Naive thymus-derived CD8-positive, alpha-beta T cell (primary cell): ENCODE measurements at regions not wholly inside any gene's neighbourhood (a gene's known extent, or its start where the extent isn't known, plus 50 kb on each side); places are given as distances from the start of the nearest gene placed in this dataset.

Experiments
- ATAC-seq, 2 donors: fragments of 150-1000 bp; cut with Tn5 transposase in 1 of 2; sonication (Bioruptor Pico), chemical (Tn5 transposase) in 1 of 2; 1 replicate in 1 of 2; 2 replicates in 1 of 2; pipeline ENCODE4 v1.10.0; 2021; ENCODE audit warnings: mild to moderate bottlenecking in 2 of 2, moderate library complexity in 2 of 2
- POLR2A ChIA-PET: fragments of 350-600 bp; sonication (Branson Sonifier 250); formaldehyde crosslinking; loops from one replicate; lab custom pipeline; 2021; ENCODE audit warnings: antibody characterized with exemption; lab: Charles Lee
- DNase-seq, 10 donors: peaks; one replicate each; pipeline versions ENCODE4 v3.0.0 to v3.0.0-alpha.2; 2020 to 2022
- H3K27ac Mint-ChIP-seq, 10 donors: one replicate each; pipeline ENCODE4 v1.8.0; 2020 to 2022; ENCODE audit warnings: mild to moderate bottlenecking in 10 of 10, mixed read lengths in 10 of 10, moderate library complexity in 4 of 10, inconsistent platforms in 1 of 10
- H3K27me3 Mint-ChIP-seq, 5 donors: one replicate each; pipeline ENCODE4 v1.8.0; 2021 to 2022; ENCODE audit warnings: mixed read lengths in 5 of 5
- H3K36me3 Mint-ChIP-seq, 3 donors: one replicate each; pipeline ENCODE4 v1.8.0; 2020 to 2022; ENCODE audit warnings: mixed read lengths in 3 of 3, mild to moderate bottlenecking in 2 of 3, inconsistent platforms in 1 of 3
- H3K4me1 Mint-ChIP-seq, 4 donors: one replicate each; pipeline ENCODE4 v1.8.0; 2021 to 2022; ENCODE audit warnings: mixed read lengths in 4 of 4
- H3K4me3 Mint-ChIP-seq, 10 donors: one replicate each; pipeline ENCODE4 v1.8.0; 2020 to 2022; ENCODE audit warnings: mild to moderate bottlenecking in 10 of 10, mixed read lengths in 10 of 10, moderate library complexity in 6 of 10, inconsistent platforms in 1 of 10
- H3K9me3 Mint-ChIP-seq, 9 donors: one replicate each; pipeline ENCODE4 v1.8.0; 2020 to 2022; ENCODE audit warnings: mixed read lengths in 9 of 9, mild to moderate bottlenecking in 3 of 9, inconsistent platforms in 1 of 9, moderate library complexity in 1 of 9

- no peak overlapping the region for H3K4me3 Mint-ChIP-seq
- peaks cover 0 to 5% (median 0%) of the 10 kb centered on the region in 3 donors for H3K36me3 Mint-ChIP-seq
- peaks cover 0 to 2% (median under 1%) of the 10 kb centered on the region in 4 donors for H3K4me1 Mint-ChIP-seq
- peaks cover 0 to 4% (median 0%) of the 10 kb centered on the region in 5 donors for H3K27me3 Mint-ChIP-seq
- DNase-seq (no peak), ATAC-seq (no peak)
- H3K27ac Mint-ChIP-seq: no peak overlapping the region
- POLR2A ChIA-PET: no interaction called here
- no peaks in the 10 kb centered on the region for H3K9me3 Mint-ChIP-seq
Measured at GRCh38 chr1:229105822-229106525, 164.9 kb upstream of the RAB4A start.

DNA sequence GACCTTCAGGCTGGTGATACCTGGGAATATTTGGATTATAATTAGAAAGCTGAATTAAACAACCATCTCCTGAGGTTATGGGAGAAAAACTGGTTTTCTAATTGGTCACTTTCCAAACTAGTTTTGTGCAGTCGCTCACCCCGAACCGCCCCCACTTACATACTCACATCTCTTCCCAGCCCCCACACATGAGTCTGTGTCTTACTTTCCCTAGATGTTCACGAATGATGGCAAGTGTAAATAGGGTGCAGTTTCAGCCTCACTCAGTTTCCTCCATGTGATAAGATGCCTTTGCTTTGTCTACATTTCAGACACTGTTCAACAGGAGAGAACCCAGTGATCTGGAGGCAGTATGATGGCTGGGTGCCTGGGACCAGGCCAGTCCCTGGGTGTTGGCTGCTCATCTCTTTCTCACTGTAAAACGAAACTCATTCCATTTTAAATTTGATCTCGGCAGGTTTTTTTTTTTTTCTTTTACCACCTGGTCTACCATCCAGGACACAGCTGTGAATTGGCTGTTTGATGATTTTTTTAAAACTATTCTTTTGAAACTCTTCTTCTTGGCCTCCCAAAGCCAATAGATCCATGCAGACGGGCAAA, 164.3 kb upstream of the RAB4A start:
- H3K4me3 Mint-ChIP-seq: no peak overlapping the region
- H3K9me3 Mint-ChIP-seq: no peaks in the 10 kb centered on the region
- DNase-seq: no peak
- H3K36me3 Mint-ChIP-seq: peaks cover 0 to 5% (median 0%) of the 10 kb centered on the region in 3 donors
- no peak for ATAC-seq
- peak overlapping the region in 1 of 10 donors; percentile 11 for H3K27ac Mint-ChIP-seq
- H3K27me3 Mint-ChIP-seq: peaks cover 0 to 4% (median 0%) of the 10 kb centered on the region in 5 donors
- peaks cover 0 to 2% (median under 1%) of the 10 kb centered on the region in 4 donors for H3K4me1 Mint-ChIP-seq
- POLR2A ChIA-PET: no interaction called here

DNA sequence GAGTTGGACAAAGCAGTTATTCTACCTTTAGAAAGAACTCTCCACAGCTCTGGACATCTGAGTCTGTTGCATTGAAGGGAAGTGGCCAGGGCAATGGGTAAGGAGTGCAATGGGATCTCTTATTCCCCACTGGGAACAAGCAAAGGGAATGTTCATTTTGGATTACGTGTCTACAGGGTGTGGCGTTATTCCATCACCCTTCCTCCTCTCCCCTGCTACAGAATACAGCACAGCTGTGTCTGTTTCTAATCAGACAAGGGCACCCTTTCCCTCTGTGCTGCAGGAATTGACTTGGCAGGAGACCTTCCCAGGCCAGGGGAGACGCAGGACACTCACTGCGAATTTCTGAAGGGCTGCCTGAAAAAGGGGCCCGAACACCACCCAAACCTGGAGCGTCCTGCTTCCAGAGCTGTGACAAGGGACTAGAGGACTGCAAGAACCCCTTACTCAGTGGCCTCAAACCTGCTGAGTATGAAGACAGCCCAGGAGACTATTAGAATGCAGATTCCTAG, 163.6 kb upstream of the RAB4A start:
- peaks cover 0 to 4% (median 0%) of the 10 kb centered on the region in 5 donors for H3K27me3 Mint-ChIP-seq
- ATAC-seq (no peak), DNase-seq (no peak)
- H3K27ac Mint-ChIP-seq: no peak overlapping the region
- H3K9me3 Mint-ChIP-seq: no peaks in the 10 kb centered on the region
- H3K36me3 Mint-ChIP-seq: peaks cover 0 to 5% (median 0%) of the 10 kb centered on the region in 3 donors
- POLR2A ChIA-PET: no interaction called here
- no peak overlapping the region for H3K4me3 Mint-ChIP-seq
- peaks cover 0 to 2% (median under 1%) of the 10 kb centered on the region in 4 donors for H3K4me1 Mint-ChIP-seq

DNA sequence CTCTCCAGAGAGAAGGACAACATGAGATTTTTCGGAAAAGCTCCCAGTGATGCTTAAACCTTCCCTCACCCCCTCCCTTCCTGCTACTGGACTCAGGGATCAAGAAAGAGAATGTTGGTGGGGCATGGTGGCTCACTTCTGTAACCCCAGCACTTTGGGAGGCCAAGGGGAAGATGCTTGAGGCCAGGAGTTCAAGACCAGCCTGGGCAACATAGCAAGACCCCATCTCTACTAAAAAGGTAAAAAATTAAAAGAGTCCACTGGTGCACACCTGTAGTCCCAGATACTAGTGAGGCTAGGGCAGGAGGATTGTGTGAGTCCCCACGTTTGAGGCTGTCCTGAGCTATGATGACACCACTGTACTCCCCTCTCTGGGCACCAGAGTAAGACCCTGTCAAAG, 162.9 kb upstream of the RAB4A start:
- Mint-ChIP-seq H3K9me3 (no peaks in the 10 kb centered on the region), H3K4me1 (peaks cover 0 to 2% (median under 1%) of the 10 kb centered on the region in 4 donors), H3K27ac (peak overlapping the region in 3 of 10 donors; percentile 2 to 66 (median 18)), H3K4me3 (no peak overlapping the region), H3K36me3 (peaks cover 0 to 5% (median 0%) of the 10 kb centered on the region in 3 donors), H3K27me3 (peaks cover 0 to 4% (median 0%) of the 10 kb centered on the region in 5 donors)
- POLR2A ChIA-PET: no interaction called here
- DNase-seq (no peak), ATAC-seq (no peak)

- H3K36me3 Mint-ChIP-seq: no peaks in the 10 kb centered on the region
- POLR2A ChIA-PET: interaction anchor here (0.7 kb wide), 1 partner anchor 12 kb away, joined by 3 read pairs; no protein-coding TSS in a partner anchor
- peak overlapping the region in 1 of 10 donors; percentile 2 for H3K27ac Mint-ChIP-seq
- no peak overlapping the region for H3K4me3 Mint-ChIP-seq
- H3K4me1 Mint-ChIP-seq: peaks cover 0 to 5% (median 2%) of the 10 kb centered on the region in 4 donors
- no peak for ATAC-seq
- DNase-seq: no peak
- peaks cover 0 to 4% (median 0%) of the 10 kb centered on the region in 5 donors for H3K27me3 Mint-ChIP-seq
- H3K9me3 Mint-ChIP-seq: no peaks in the 10 kb centered on the region
Measured at GRCh38 chr1:229108598-229109201, 162.2 kb upstream of the RAB4A start.

- H3K36me3 Mint-ChIP-seq: no peaks in the 10 kb centered on the region
- DNase-seq (no peak), ATAC-seq (no peak)
- no peak overlapping the region for H3K27ac Mint-ChIP-seq
- H3K27me3 Mint-ChIP-seq: peaks cover 0 to 4% (median 0%) of the 10 kb centered on the region in 5 donors
- peaks cover 0 to 11% (median 3%) of the 10 kb centered on the region in 4 donors for H3K4me1 Mint-ChIP-seq
- no peaks in the 10 kb centered on the region for H3K9me3 Mint-ChIP-seq
- H3K4me3 Mint-ChIP-seq: no peak overlapping the region
- POLR2A ChIA-PET: interaction anchor here (0.7 kb wide), 1 partner anchor 12 kb away, joined by 3 read pairs; no protein-coding TSS in a partner anchor
Measured at GRCh38 chr1:229109320-229109761, 161.6 kb upstream of the RAB4A start.

DNA sequence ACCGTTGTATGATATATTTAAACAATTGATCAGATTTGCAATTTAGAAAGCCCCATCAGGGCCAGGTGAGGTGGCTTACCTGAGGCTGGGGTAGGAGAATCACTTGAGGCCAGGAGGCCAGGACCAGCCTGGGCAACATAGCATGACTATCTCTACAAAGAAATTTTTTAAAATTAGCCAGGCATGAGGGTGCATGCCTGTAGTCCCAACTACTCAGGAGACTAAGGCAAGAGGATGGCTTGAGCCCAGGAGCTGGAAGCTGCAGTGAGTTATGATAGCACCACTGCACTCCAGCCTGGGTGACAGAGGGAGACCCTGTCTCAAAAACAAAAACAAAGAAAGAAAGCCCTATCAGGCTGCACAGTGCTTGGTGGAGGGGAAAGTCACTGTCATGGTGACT, 159.9 kb upstream of the RAB4A start:
- Mint-ChIP-seq H3K4me3 (no peak overlapping the region), H3K27ac (peak overlapping the region in 2 of 10 donors; percentile 10 to 91), H3K4me1 (peaks cover 0 to 17% (median 4%) of the 10 kb centered on the region in 4 donors), H3K9me3 (no peaks in the 10 kb centered on the region), H3K36me3 (no peaks in the 10 kb centered on the region), H3K27me3 (peaks cover 0 to 4% (median 0%) of the 10 kb centered on the region in 5 donors)
- POLR2A ChIA-PET: no interaction called here
- DNase-seq (no peak), ATAC-seq (no peak)

- Mint-ChIP-seq H3K36me3 (no peaks in the 10 kb centered on the region), H3K27me3 (peaks cover 0 to 4% (median 0%) of the 10 kb centered on the region in 5 donors), H3K4me1 (peaks cover 0 to 15% (median 4%) of the 10 kb centered on the region in 4 donors), H3K27ac (no peak overlapping the region), H3K4me3 (no peak overlapping the region), H3K9me3 (no peaks in the 10 kb centered on the region)
- no peak for ATAC-seq
- POLR2A ChIA-PET: no interaction called here
- DNase-seq: no peak
Measured at GRCh38 chr1:229111703-229112319, 159.1 kb upstream of the RAB4A start.

GRCh38 chr1:229112832-229113548, 157.9 kb upstream of the RAB4A start:
- H3K4me1 Mint-ChIP-seq: peaks cover 0 to 15% (median 4%) of the 10 kb centered on the region in 4 donors
- POLR2A ChIA-PET: no interaction called here
- peak overlapping the region in 1 of 10 donors; percentile 71 for H3K27ac Mint-ChIP-seq
- H3K4me3 Mint-ChIP-seq: no peak overlapping the region
- peaks cover 0 to 3% (median 0%) of the 10 kb centered on the region in 5 donors for H3K27me3 Mint-ChIP-seq
- no peaks in the 10 kb centered on the region for H3K36me3 Mint-ChIP-seq
- DNase-seq (no peak), ATAC-seq (no peak)
- no peaks in the 10 kb centered on the region for H3K9me3 Mint-ChIP-seq

DNA sequence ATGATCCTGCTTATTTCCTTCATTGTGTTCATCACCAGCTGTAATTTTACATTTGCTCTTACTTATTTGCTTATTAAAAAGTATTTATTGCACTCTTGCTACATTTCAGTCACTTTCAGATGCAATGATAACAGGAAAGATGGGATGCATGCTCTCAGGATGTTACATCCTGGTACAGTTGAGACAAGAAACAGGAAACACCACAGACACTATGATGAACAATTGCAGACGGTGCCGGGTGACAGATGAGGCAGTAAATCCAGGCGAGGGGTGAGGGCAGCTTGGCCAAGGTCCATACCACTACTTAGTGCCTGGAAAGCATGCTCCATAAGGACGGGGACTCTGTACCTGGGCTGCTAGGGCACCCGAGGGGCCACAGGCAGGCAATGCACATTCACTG, 156.6 kb upstream of the RAB4A start:
- H3K4me3 Mint-ChIP-seq: no peak overlapping the region
- DNase-seq (no peak), ATAC-seq (no peak)
- H3K9me3 Mint-ChIP-seq: no peaks in the 10 kb centered on the region
- POLR2A ChIA-PET: no interaction called here
- H3K4me1 Mint-ChIP-seq: peaks cover 0 to 15% (median 4%) of the 10 kb centered on the region in 4 donors
- peak overlapping the region in 3 of 10 donors; percentile 5 to 50 (median 12) for H3K27ac Mint-ChIP-seq
- no peaks in the 10 kb centered on the region for H3K27me3 Mint-ChIP-seq
- H3K36me3 Mint-ChIP-seq: no peaks in the 10 kb centered on the region

DNA sequence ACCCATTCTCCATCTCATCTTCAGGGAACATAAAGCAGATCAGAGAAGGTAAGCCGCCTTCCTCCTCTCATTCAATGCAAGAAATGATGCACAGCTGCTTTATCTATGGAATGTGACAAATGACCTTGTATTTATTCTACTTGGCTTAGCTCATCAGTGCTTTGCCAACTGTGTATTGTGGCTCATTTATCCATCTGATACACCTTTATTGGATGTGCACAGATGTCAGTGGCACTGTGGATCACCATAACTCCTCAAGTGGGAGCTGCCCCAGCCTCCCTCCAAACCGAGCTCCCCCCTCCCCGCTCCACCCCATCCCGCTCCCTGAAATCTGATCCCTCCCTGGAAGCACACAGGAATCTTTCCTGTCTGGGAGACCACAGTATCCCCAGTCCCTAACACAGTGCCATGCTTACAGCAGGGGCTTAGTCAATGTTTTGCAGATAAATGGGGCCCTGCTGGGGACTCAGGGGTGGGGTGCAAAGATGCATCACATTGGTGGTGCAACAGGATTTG, 156.0 kb upstream of the RAB4A start:
- Mint-ChIP-seq H3K27ac (no peak overlapping the region), H3K27me3 (no peaks in the 10 kb centered on the region), H3K4me1 (peaks cover 0 to 17% (median 5%) of the 10 kb centered on the region in 4 donors), H3K9me3 (peaks cover 0 to 3% (median 0%) of the 10 kb centered on the region in 9 donors), H3K36me3 (no peaks in the 10 kb centered on the region), H3K4me3 (no peak overlapping the region)
- POLR2A ChIA-PET: no interaction called here
- no peak for DNase-seq
- no peak for ATAC-seq
